Nephron progenitor cell (in vitro differentiated cells): ENCODE measurements at regions not wholly inside any gene's neighbourhood (a gene's known extent, or its start where the extent isn't known, plus 50 kb on each side); places are given as distances from the start of the nearest gene placed in this dataset.

Source experiments
- DNase-seq: peaks from one replicate; pipeline ENCODE4 v3.0.0; 2021
- H3K27ac Mint-ChIP-seq: 2 replicates; pipeline ENCODE4 v1.8.0; 2021; ENCODE audit warnings: mild to moderate bottlenecking, moderate library complexity, mixed read lengths
- H3K27me3 Mint-ChIP-seq: 2 replicates; pipeline ENCODE4 v1.8.0; 2021; ENCODE audit warnings: mild to moderate bottlenecking, low read depth, mixed read lengths; ENCODE audit not compliant: poor library complexity
- H3K36me3 Mint-ChIP-seq: 2 replicates; pipeline ENCODE4 v1.8.0; 2021; ENCODE audit warnings: low read depth, mixed read lengths
- H3K4me1 Mint-ChIP-seq: 2 replicates; pipeline ENCODE4 v1.8.0; 2021; ENCODE audit warnings: mixed read lengths
- H3K4me3 Mint-ChIP-seq: 2 replicates; pipeline ENCODE4 v1.8.0; 2021; ENCODE audit warnings: mild to moderate bottlenecking, moderate library complexity, mixed read lengths
- H3K9me3 Mint-ChIP-seq: 2 replicates; pipeline ENCODE4 v1.8.0; 2021; ENCODE audit warnings: mild to moderate bottlenecking, moderate library complexity, mixed read lengths
- TF ChIP-seq, protein P1 (sequence below): fragments of 200-600 bp; sonication (generic); IDR thresholded peaks from 2 replicates; pipeline ENCODE4 v1.5.0; 2021; ENCODE audit warnings: antibody characterized with exemption

DNA sequence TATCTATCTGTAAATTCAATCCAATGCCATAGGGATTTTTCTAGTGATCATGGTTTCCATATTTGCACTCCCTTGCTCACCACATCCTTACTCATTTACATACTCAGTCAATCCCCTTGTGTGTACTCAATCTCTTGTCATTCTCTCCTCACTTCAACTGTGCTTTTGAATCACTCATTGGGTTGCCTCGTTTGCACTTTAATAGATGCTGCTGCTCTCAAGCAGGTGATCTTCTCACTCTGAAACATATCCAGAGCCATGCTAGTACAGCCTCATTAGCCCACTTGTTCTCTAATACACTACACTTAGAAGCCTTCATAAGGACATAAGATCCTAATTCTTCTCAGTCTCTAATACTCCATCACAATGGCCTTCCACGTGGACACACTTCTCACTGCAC is 507.9 kb downstream of the TECRL start:
- H3K4me1 Mint-ChIP-seq = no peaks in the 10 kb centered on the region
- TF ChIP-seq, protein P1, sequence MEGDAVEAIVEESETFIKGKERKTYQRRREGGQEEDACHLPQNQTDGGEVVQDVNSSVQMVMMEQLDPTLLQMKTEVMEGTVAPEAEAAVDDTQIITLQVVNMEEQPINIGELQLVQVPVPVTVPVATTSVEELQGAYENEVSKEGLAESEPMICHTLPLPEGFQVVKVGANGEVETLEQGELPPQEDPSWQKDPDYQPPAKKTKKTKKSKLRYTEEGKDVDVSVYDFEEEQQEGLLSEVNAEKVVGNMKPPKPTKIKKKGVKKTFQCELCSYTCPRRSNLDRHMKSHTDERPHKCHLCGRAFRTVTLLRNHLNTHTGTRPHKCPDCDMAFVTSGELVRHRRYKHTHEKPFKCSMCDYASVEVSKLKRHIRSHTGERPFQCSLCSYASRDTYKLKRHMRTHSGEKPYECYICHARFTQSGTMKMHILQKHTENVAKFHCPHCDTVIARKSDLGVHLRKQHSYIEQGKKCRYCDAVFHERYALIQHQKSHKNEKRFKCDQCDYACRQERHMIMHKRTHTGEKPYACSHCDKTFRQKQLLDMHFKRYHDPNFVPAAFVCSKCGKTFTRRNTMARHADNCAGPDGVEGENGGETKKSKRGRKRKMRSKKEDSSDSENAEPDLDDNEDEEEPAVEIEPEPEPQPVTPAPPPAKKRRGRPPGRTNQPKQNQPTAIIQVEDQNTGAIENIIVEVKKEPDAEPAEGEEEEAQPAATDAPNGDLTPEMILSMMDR = no peak
- no peak overlapping the region for H3K4me3 Mint-ChIP-seq
- no peak overlapping the region for H3K27ac Mint-ChIP-seq
- H3K9me3 Mint-ChIP-seq = no peaks in the 10 kb centered on the region
- H3K36me3 Mint-ChIP-seq = no peaks in the 10 kb centered on the region
- no peak for DNase-seq
- no peaks in the 10 kb centered on the region for H3K27me3 Mint-ChIP-seq

DNA sequence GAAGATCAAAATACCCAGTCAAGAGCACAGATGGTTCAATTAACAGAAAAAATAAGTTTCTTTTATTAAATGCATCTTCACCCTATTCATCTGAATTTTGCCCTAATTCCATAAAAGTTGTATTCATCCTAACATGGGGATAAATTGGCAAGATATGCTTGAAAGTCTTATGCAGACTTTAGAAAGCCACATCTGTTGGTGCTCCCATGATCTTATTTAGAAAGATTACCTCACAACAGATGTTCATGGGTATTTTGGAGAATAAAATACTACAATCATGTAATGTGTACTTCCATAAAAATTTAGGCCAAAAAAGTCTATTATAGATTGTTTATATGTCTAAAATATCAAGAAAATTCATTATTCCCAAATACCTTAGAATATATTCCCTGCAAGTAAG is 510.3 kb downstream of the TECRL start:
- TF ChIP-seq, protein P1 = no peak
- Mint-ChIP-seq H3K4me1 (no peaks in the 10 kb centered on the region), H3K27me3 (no peaks in the 10 kb centered on the region), H3K4me3 (no peak overlapping the region), H3K27ac (no peak overlapping the region), H3K9me3 (no peaks in the 10 kb centered on the region), H3K36me3 (no peaks in the 10 kb centered on the region)
- no peak for DNase-seq

DNA sequence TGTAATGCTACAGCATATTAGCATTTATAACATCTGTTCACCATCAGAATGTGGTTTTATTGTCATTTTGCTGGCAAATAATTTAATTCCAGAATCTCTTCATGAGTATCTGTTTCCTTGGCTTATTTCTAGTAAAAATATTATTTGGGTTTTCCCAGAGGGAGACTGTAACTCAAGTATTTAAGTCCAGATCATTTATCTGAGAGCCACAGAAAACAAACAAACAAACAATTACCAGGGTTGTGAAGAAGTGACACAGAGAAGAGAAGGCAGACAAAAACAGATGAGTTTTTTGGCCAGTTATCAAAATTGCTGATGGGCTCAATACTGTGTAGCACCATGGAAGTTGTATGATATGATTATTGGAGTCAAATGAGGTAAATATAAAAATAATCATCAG is 515.1 kb downstream of the TECRL start:
- no peak for DNase-seq
- Mint-ChIP-seq H3K36me3 (no peaks in the 10 kb centered on the region), H3K4me1 (no peaks in the 10 kb centered on the region), H3K27ac (no peak overlapping the region), H3K9me3 (no peaks in the 10 kb centered on the region), H3K27me3 (no peaks in the 10 kb centered on the region), H3K4me3 (no peak overlapping the region)
- TF ChIP-seq, protein P1 = no peak

DNA sequence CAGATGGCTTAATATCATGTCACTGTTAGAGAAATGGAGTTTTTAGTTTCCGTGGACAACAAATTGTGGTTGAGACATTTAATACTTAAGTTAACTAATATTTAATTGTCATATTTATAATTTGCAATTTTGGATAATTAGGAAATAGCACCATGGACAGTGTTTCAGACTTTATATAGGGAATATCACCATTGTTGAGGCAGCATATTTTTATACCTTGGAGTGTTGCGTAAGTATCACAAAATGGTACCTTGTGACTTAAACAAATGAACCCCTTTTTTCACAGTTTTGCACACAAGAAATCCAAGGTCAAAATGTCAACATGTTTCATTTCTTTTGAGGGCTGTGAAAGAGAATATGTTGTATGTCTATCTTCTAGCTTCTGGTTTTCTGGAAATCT is 539.9 kb downstream of the TECRL start:
- Mint-ChIP-seq H3K9me3 (no peaks in the 10 kb centered on the region), H3K4me3 (no peak overlapping the region), H3K4me1 (no peaks in the 10 kb centered on the region)

DNA sequence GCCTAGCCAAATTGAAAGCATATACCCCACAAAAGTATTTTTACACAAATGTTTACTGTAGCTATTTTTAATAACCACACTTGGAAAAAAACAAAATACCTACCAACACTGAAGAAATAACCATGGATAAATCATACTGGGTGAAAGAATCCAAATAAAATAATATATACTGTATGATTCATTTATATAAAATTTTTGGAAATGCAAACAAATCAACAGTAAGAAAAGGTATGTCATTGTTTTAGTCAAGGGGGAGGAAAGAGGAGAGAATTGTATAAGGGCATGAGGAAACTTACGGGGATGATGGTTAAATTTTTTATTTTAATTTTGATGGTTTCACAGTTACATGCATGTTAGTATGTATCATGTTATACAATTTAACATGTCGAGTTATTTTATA is 557.8 kb downstream of the TECRL start:
- Mint-ChIP-seq H3K36me3 (no peaks in the 10 kb centered on the region), H3K4me1 (no peaks in the 10 kb centered on the region), H3K4me3 (no peak overlapping the region), H3K9me3 (no peaks in the 10 kb centered on the region), H3K27me3 (no peaks in the 10 kb centered on the region), H3K27ac (no peak overlapping the region)
- TF ChIP-seq, protein P1 = no peak
- DNase-seq = no peak

More for the DNA sequence above, 539.9 kb downstream of the TECRL start:
- H3K36me3 Mint-ChIP-seq = no peaks in the 10 kb centered on the region
- DNase-seq = no peak
- TF ChIP-seq, protein P1 = no peak
- peaks cover 4% of the 10 kb centered on the region for H3K27me3 Mint-ChIP-seq
- H3K27ac Mint-ChIP-seq = no peak overlapping the region

DNA sequence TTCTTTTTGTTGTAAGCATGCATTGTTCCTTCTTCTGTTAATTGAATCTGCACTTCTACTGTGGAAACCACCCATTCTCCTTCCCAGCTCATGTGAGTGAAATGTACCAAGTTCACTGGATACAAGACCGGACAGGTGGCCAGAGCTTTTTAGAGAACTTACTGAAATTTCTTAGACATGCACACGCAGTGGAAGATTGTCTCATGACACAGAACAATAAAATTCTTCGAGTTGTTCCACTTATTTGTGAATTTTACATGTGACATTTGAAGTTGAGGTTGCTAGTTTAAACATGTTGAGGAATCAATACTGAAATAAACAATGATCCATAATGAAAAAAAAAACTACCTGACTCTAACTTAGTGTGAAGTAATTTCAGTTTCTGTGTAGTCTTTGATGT is 568.0 kb downstream of the TECRL start:
- no peaks in the 10 kb centered on the region for H3K9me3 Mint-ChIP-seq
- peaks cover 2% of the 10 kb centered on the region for H3K27me3 Mint-ChIP-seq
- H3K4me1 Mint-ChIP-seq = no peaks in the 10 kb centered on the region
- TF ChIP-seq, protein P1 = no peak
- no peaks in the 10 kb centered on the region for H3K36me3 Mint-ChIP-seq
- DNase-seq = no peak
- H3K4me3 Mint-ChIP-seq = no peak overlapping the region
- H3K27ac Mint-ChIP-seq = no peak overlapping the region
